ENCODE measurements at regions not wholly inside any gene's neighbourhood (a gene's known extent, or its start where the extent isn't known, plus 50 kb on each side); places are given as distances from the start of the nearest gene placed in this dataset.
"Not testable (repeated sequence)": the region's sequence is repeated elsewhere in the genome, so short reads cannot be mapped to it uniquely, and the experiment has no call there.

GRCh38 chr11:69905611-69906452 is 86.6 kb upstream of the FGF3 start:
- DNase-seq (ENCODE audit: low spot score), result peak; percentile 82

GRCh38 chr11:69906453-69906907 is 87.3 kb upstream of the FGF3 start:
- DNase-seq (ENCODE audit: low spot score), result no peak

GRCh38 chr11:69907611-69908010 is 88.4 kb upstream of the FGF3 start:
- no peak for DNase-seq (ENCODE audit: low spot score)

- DNase-seq (ENCODE audit: low spot score), result no peak
Measured at GRCh38 chr11:69908511-69909220, 89.5 kb upstream of the FGF3 start.

GRCh38 chr11:69909561-69910518 is 90.6 kb upstream of the FGF3 start:
- DNase-seq (ENCODE audit: low spot score), result peak; percentile 32

- DNase-seq (ENCODE audit: low spot score), result no peak
Measured at GRCh38 chr11:69910519-69911309, 91.5 kb upstream of the FGF3 start.

- DNase-seq (ENCODE audit: low spot score), result no peak
Measured at GRCh38 chr11:69911310-69912160, 92.3 kb upstream of the FGF3 start.

- no peak for DNase-seq (ENCODE audit: low spot score)
Measured at GRCh38 chr11:69912161-69912910, 93.1 kb upstream of the FGF3 start.

- DNase-seq (ENCODE audit: low spot score), result peak; percentile 38
Measured at GRCh38 chr11:69912911-69913451, 93.8 kb upstream of the FGF3 start.

- no peak for DNase-seq (ENCODE audit: low spot score)
Measured at GRCh38 chr11:69913591-69914285, 94.5 kb upstream of the FGF3 start.

GRCh38 chr11:69914286-69915150 is 95.3 kb upstream of the FGF3 start:
- DNase-seq (ENCODE audit: low spot score), result no peak

GRCh38 chr11:69915151-69915500 is 95.9 kb upstream of the FGF3 start:
- no peak for DNase-seq (ENCODE audit: low spot score)

- peak; percentile 63 for DNase-seq (ENCODE audit: low spot score)
Measured at GRCh38 chr11:69915501-69916250, 96.5 kb upstream of the FGF3 start.

- not testable (repeated sequence) for DNase-seq (ENCODE audit: low spot score)
Measured at GRCh38 chr11:69916251-69916649, 97.0 kb upstream of the FGF3 start.

GRCh38 chr11:69916806-69917387 is 97.7 kb upstream of the FGF3 start:
- no peak for DNase-seq (ENCODE audit: low spot score)

- DNase-seq (ENCODE audit: low spot score), result no peak
Measured at GRCh38 chr11:69917529-69917928, 98.3 kb upstream of the FGF3 start.
